SU-DHL-6 (cell line): ENCODE measurements at regions not wholly inside any gene's neighbourhood (a gene's known extent, or its start where the extent isn't known, plus 50 kb on each side); places are given as distances from the start of the nearest gene placed in this dataset.

Experiments
- H2AFZ ChIP-seq: fragments of 200-600 bp; sonication (generic); 2 replicates; pipeline ENCODE4 v1.6.1; 2014; ENCODE audit warnings: low read depth, mild to moderate bottlenecking, moderate library complexity, mixed read lengths, antibody characterized with exemption, low read length; ENCODE audit not compliant: severe bottlenecking
- H3F3A ChIP-seq: fragments of 200-600 bp; shearing (Covaris generic); 2 replicates; pipeline ENCODE4 v1.6.0; 2016; ENCODE audit warnings: antibody characterized with exemption, mild to moderate bottlenecking; ENCODE audit not compliant: insufficient read depth
- H3K27ac ChIP-seq: fragments of 200-600 bp; sonication (generic); 2 replicates; pipeline ENCODE4 v1.5.1; 2016; ENCODE audit warnings: low read depth, mild to moderate bottlenecking, low read length, moderate library complexity, mixed read lengths
- H3K27me3 ChIP-seq: fragments of 200-600 bp; sonication (generic), shearing (Covaris generic); 2 replicates; pipeline ENCODE4 v1.6.0; 2014; ENCODE audit warnings: mild to moderate bottlenecking, low read length
- H3K36me3 ChIP-seq: fragments of 200-600 bp; sonication (generic); 2 replicates; pipeline ENCODE4 v1.6.1; 2014; ENCODE audit warnings: mild to moderate bottlenecking, low read length, mixed read lengths
- H3K4me2 ChIP-seq: fragments of 300-600, 200-600 bp; shearing (Covaris generic), sonication (generic); 2 replicates; pipeline ENCODE4 v1.6.0; 2014; ENCODE audit warnings: low read length, low read depth, mild to moderate bottlenecking; ENCODE audit not compliant: poor library complexity, severe bottlenecking
- H3K4me3 ChIP-seq: fragments of 200-600 bp; sonication (generic); 2 replicates; pipeline ENCODE4 v1.5.1; 2014; ENCODE audit warnings: antibody characterized with exemption, low read length, mild to moderate bottlenecking, mixed read lengths; ENCODE audit not compliant: insufficient read depth, poor library complexity, severe bottlenecking
- H3K79me2 ChIP-seq: fragments of 200-600 bp; sonication (generic); 2 replicates; pipeline ENCODE4 v1.6.1; 2014; ENCODE audit warnings: mild to moderate bottlenecking, low read length, moderate library complexity; ENCODE audit not compliant: insufficient read depth
- H3K9ac ChIP-seq: fragments of 200-600 bp; sonication (generic); 2 replicates; pipeline ENCODE4 v1.7.0; 2014; ENCODE audit warnings: mild to moderate bottlenecking, low read length
- H3K9me2 ChIP-seq: fragments of 200-600 bp; sonication (generic); replicated peaks from 2 replicates; pipeline ENCODE4 v1.6.1; 2014; ENCODE audit warnings: low read length; ENCODE audit not compliant: insufficient read depth
- H3K9me3 ChIP-seq: fragments of 200-600 bp; sonication (generic); 2 replicates; pipeline ENCODE4 v1.6.1; 2014; ENCODE audit warnings: low read length, mixed read lengths; ENCODE audit not compliant: insufficient read depth
- H4K20me1 ChIP-seq: fragments of 200-600 bp; sonication (generic); 2 replicates; pipeline ENCODE4 v1.6.1; 2014; ENCODE audit warnings: low read depth, mild to moderate bottlenecking, antibody characterized with exemption, low read length, moderate library complexity, mixed read lengths
- EZH2phosphoT487 ChIP-seq: fragments of 200-600 bp; sonication (generic), shearing (Covaris generic); conservative IDR thresholded peaks from 2 replicates; pipeline ENCODE4 v1.6.1; 2018; ENCODE audit warnings: mild to moderate bottlenecking, antibody characterized with exemption, low read length, moderate library complexity, mixed read lengths
- TF ChIP-seq, protein P1 (sequence below): fragments of 200-600 bp; sonication (generic); IDR thresholded peaks from one replicate; pipeline ENCODE4 v1.5.1; 2017; ENCODE audit warnings: antibody characterized with exemption, mild to moderate bottlenecking, low read length, moderate library complexity; ENCODE audit not compliant: insufficient read depth, poor library complexity, severe bottlenecking

GRCh38 chr18:34364699-34365098 is 140.0 kb upstream of the NOL4 start:
- Histone ChIP-seq H4K20me1 (no peaks in the 10 kb centered on the region), H3K4me3 (no peak overlapping the region), H3K9ac (no peak overlapping the region), H3K9me2 (no peaks in the 10 kb centered on the region), H2AFZ (no peak overlapping the region), H3K79me2 (no peaks in the 10 kb centered on the region), H3F3A (no peaks in the 10 kb centered on the region), H3K27me3 (no peaks in the 10 kb centered on the region), H3K27ac (no peak overlapping the region), H3K9me3 (no peaks in the 10 kb centered on the region), H3K4me2 (no peak overlapping the region), H3K36me3 (no peaks in the 10 kb centered on the region)
- TF ChIP-seq EZH2phosphoT487 = no peak
- TF ChIP-seq, protein P1, sequence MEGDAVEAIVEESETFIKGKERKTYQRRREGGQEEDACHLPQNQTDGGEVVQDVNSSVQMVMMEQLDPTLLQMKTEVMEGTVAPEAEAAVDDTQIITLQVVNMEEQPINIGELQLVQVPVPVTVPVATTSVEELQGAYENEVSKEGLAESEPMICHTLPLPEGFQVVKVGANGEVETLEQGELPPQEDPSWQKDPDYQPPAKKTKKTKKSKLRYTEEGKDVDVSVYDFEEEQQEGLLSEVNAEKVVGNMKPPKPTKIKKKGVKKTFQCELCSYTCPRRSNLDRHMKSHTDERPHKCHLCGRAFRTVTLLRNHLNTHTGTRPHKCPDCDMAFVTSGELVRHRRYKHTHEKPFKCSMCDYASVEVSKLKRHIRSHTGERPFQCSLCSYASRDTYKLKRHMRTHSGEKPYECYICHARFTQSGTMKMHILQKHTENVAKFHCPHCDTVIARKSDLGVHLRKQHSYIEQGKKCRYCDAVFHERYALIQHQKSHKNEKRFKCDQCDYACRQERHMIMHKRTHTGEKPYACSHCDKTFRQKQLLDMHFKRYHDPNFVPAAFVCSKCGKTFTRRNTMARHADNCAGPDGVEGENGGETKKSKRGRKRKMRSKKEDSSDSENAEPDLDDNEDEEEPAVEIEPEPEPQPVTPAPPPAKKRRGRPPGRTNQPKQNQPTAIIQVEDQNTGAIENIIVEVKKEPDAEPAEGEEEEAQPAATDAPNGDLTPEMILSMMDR = no peak

DNA sequence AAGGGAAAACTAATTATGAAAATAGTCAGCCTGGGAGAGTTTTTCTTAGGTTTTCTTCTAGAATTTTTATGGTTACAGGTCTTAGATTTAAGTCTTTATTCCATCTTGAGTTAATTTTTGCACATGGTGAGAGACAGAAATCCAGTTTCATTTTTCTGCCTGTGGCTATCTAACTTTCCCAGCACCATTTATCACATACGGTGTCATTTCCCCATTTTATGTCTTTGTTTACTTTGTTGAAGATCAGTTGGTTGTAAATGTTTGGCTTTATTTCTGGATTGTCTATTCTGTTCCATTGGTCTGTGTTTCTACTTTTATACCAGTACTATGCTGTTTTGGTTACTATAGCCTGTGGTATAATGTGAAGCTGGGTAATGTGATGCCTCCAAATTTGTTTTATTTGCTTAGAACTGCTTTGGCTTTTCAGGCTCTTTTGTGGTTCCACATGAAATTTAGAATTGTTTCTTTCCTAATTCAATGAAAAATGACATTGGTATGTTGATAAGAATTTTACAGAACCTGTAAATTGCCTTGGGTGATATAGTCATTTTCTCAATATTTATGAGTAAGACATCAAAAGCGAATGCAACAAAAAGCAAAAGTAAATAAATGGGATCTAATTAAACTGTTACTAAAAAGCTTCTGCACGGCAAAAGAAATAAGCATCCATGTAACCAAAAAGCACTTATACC is 146.1 kb upstream of the NOL4 start:
- Histone ChIP-seq H3K9ac (no peak overlapping the region), H3K27me3 (no peaks in the 10 kb centered on the region), H3K27ac (no peak overlapping the region), H3K9me2 (no peaks in the 10 kb centered on the region), H3K4me2 (no peak overlapping the region), H4K20me1 (no peaks in the 10 kb centered on the region), H2AFZ (no peak overlapping the region), H3K79me2 (no peaks in the 10 kb centered on the region), H3K36me3 (no peaks in the 10 kb centered on the region), H3K4me3 (no peak overlapping the region), H3F3A (no peaks in the 10 kb centered on the region), H3K9me3 (no peaks in the 10 kb centered on the region)
- TF ChIP-seq EZH2phosphoT487 = no peak
- TF ChIP-seq, protein P1 = no peak

DNA sequence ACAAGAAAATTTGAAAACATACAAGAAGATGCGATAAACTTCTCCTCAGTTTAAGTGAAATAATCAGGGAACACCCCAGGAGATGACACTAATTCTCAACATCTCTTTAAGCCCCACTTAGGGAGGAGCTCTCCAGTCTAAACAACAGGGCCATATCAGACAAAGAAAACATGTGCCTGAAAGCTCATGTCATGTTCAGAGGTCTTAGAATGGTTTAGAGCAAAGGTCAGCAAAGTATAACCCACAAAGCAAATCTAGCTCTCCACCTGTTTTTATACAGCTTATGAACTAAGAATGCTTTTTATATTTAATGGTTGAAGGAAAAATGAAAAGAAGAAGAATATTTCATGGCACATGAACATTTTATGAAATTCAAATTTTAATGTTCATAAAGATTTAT is 155.6 kb upstream of the NOL4 start:
- H3K4me2 ChIP-seq = no peak overlapping the region
- H3F3A ChIP-seq = no peaks in the 10 kb centered on the region
- no peaks in the 10 kb centered on the region for H3K36me3 ChIP-seq
- H3K4me3 ChIP-seq = no peak overlapping the region
- no peak overlapping the region for H2AFZ ChIP-seq
- H3K27ac ChIP-seq = no peak overlapping the region
- no peak overlapping the region for H3K9ac ChIP-seq
- H3K27me3 ChIP-seq = no peaks in the 10 kb centered on the region
- no peak for TF ChIP-seq EZH2phosphoT487
- TF ChIP-seq, protein P1 = no peak
- H4K20me1 ChIP-seq = no peaks in the 10 kb centered on the region; the same call in 1 of the 2 replicates
- no peaks in the 10 kb centered on the region for H3K9me2 ChIP-seq
- H3K9me3 ChIP-seq = no peaks in the 10 kb centered on the region
- H3K79me2 ChIP-seq = no peaks in the 10 kb centered on the region
